ENCODE measurements at regions not wholly inside any gene's neighbourhood (a gene's known extent, or its start where the extent isn't known, plus 50 kb on each side); places are given as distances from the start of the nearest gene placed in this dataset.

DNA sequence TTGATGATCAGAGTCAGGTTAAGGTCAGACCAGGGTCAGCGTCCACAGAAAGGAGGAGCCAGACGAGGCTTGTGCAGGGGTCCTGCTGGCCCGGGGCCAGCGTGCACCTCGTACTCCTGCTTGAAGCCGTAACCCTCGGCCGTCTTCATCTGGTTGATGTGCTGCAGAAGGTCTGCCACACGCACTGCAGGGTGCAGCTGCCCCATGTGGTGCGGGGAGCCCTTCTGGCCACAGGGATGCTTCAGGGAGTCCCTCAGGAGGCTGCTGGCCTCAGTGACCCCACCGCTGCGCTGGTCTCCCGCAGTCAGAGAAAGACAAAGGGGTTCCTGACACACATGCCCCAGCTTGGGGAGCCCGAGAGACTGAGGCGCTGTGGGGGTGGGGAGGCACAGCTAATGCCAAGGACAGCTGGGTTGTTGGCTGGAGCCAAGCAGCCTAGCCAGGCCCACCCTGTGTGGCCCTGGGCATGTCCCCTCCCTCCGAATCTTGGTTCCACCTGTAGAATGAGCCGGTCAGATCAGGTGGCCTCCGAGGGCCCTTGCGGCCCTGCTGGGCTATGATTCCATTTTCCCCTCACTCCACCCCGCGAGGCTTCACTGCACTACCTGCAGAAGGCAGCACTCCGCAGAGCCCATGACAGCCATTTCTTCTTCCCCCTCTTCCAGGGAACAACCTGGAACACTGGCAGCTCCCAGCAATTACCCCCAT, 251.9 kb downstream of the PTPRU start:
- TF ChIP-seq SPI1 (IDR thresholded peaks at IDR 0.05; ENCODE audit: low read depth, low read length) (no peak), POLR2AphosphoS5 (IDR thresholded peaks at IDR 0.05; ENCODE audit: low read depth, low read length) (no peak), POLR2A (IDR thresholded peaks at IDR 0.05; ENCODE audit: low read depth, low read length) (no peak), TAF1 (IDR thresholded peaks at IDR 0.05; ENCODE audit: low read depth, low read length) (no peak), PAX5 (IDR thresholded peaks at IDR 0.05; ENCODE audit: insufficient read depth, low read length, severe bottlenecking) (no peak)
